ENCODE measurements at regions not wholly inside any gene's neighbourhood (a gene's known extent, or its start where the extent isn't known, plus 50 kb on each side); places are given as distances from the start of the nearest gene placed in this dataset.

DNA sequence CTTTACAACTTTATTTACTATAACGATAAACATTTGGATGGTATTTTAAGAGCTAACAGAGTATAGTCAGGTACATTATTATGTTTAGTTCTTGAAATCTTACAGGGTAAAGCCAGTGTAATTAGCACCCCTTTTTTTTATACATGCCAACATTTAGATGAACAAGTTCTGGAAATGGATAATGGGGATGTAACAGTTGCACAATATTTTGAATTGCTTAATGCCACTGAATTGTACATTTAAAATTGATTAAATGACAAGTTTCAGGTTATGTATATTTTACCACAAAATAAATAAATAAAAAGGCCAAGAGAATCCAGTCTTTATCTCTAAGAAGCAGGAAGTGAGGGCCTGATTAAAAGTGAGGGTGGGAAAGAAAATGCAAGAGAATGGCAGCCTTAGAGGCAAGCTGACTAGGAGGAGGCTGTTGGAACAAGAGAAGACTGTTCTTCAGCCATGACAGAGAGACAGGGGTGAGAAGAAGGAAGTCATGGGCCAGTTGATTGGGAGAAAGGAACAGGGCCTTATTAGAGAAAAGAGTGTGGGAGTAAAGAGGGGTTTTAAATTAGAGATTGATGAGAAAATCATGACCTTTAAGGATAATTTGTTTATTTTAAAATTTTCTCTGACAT is 49.9 kb upstream of the TNFSF18 start:
- Histone ChIP-seq H3K27ac (ENCODE audit: poor library complexity, severe bottlenecking) (no peak overlapping the region), H3K4me1 (ENCODE audit: insufficient read depth, poor library complexity, severe bottlenecking) (no peaks in the 10 kb centered on the region), H3K36me3 (ENCODE audit: low read depth) (no peaks in the 10 kb centered on the region), H3K9me3 (ENCODE audit: severe bottlenecking) (no peaks in the 10 kb centered on the region), H3K4me3 (ENCODE audit: severe bottlenecking) (no peak overlapping the region), H3K27me3 (ENCODE audit: insufficient read depth, poor library complexity, severe bottlenecking) (no peaks in the 10 kb centered on the region)
- DNase-seq (ENCODE audit: low spot score) (no peak), ATAC-seq (ENCODE audit: low read depth) (no peak)
- TF ChIP-seq, protein P1, sequence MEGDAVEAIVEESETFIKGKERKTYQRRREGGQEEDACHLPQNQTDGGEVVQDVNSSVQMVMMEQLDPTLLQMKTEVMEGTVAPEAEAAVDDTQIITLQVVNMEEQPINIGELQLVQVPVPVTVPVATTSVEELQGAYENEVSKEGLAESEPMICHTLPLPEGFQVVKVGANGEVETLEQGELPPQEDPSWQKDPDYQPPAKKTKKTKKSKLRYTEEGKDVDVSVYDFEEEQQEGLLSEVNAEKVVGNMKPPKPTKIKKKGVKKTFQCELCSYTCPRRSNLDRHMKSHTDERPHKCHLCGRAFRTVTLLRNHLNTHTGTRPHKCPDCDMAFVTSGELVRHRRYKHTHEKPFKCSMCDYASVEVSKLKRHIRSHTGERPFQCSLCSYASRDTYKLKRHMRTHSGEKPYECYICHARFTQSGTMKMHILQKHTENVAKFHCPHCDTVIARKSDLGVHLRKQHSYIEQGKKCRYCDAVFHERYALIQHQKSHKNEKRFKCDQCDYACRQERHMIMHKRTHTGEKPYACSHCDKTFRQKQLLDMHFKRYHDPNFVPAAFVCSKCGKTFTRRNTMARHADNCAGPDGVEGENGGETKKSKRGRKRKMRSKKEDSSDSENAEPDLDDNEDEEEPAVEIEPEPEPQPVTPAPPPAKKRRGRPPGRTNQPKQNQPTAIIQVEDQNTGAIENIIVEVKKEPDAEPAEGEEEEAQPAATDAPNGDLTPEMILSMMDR (IDR thresholded peaks at IDR 0.05; ENCODE audit: poor library complexity, severe bottlenecking), result no peak

Data from RWPE2 (cell line).